HEK293 (cell line): ENCODE measurements at regions not wholly inside any gene's neighbourhood (a gene's known extent, or its start where the extent isn't known, plus 50 kb on each side); places are given as distances from the start of the nearest gene placed in this dataset.

Source experiments
- CTCF ChIP-seq: fragments of 450-650 bp; formaldehyde crosslinking; IDR thresholded peaks from 2 replicates; pipeline ENCODE4 v1.5.1; 2016; ENCODE audit warnings: missing biosample characterization, missing genetic modification characterization
- KLF10 ChIP-seq: fragments of 450-650 bp; IDR thresholded peaks from 2 replicates; pipeline ENCODE4 v1.5.1; 2018; ENCODE audit warnings: missing biosample characterization, mild to moderate bottlenecking, missing genetic modification characterization
- PRDM1 ChIP-seq: fragments of 450-650 bp; formaldehyde crosslinking; IDR thresholded peaks from 2 replicates; pipeline ENCODE4; 2016; ENCODE audit warnings: missing biosample characterization, missing genetic modification characterization
- PRDM4 ChIP-seq: fragments of 450-650 bp; formaldehyde crosslinking; IDR thresholded peaks from 2 replicates; pipeline ENCODE4 v1.5.1; 2017; ENCODE audit warnings: missing biosample characterization, missing genetic modification characterization
- ZBTB10 ChIP-seq: fragments of 450-650 bp; formaldehyde crosslinking; IDR thresholded peaks from 2 replicates; pipeline ENCODE4 v1.5.1; 2016; ENCODE audit warnings: missing biosample characterization, missing genetic modification characterization
- ZNF169 ChIP-seq: fragments of 450-650 bp; formaldehyde crosslinking; IDR thresholded peaks from 2 replicates; pipeline ENCODE4 v1.5.1; 2016; ENCODE audit warnings: missing biosample characterization, missing genetic modification characterization
- ZNF596 ChIP-seq: fragments of 450-650 bp; IDR thresholded peaks from 2 replicates; pipeline ENCODE4 v1.5.0; 2018; ENCODE audit warnings: missing biosample characterization, mild to moderate bottlenecking, missing genetic modification characterization, moderate library complexity
- ZNF768 ChIP-seq: fragments of 450-650 bp; formaldehyde crosslinking; IDR thresholded peaks from 2 replicates; pipeline ENCODE4 v1.5.1; 2018; ENCODE audit warnings: missing biosample characterization, mild to moderate bottlenecking, missing genetic modification characterization
- ZXDB ChIP-seq: fragments of 450-650 bp; formaldehyde crosslinking; IDR thresholded peaks from 2 replicates; pipeline ENCODE4 v1.5.1; 2016; ENCODE audit warnings: missing biosample characterization, missing genetic modification characterization

GRCh38 chr4:153075836-153076518 is 128.3 kb upstream of the TRIM2 start:
- TF ChIP-seq PRDM1 (no peak), CTCF (no peak), PRDM4 (no peak), ZNF596 (tag by site-specific recombination) (no peak), ZBTB10 (tag by site-specific recombination) (no peak), ZXDB (tag by site-specific recombination) (no peak), KLF10 (tag by site-specific recombination) (no peak), ZNF768 (tag by site-specific recombination) (no peak), ZNF169 (no peak)
